MM.1S (cell line): ENCODE measurements at regions not wholly inside any gene's neighbourhood (a gene's known extent, or its start where the extent isn't known, plus 50 kb on each side); places are given as distances from the start of the nearest gene placed in this dataset.

ENCODE experiments used
- DNase-seq: peaks from one replicate; pipeline ENCODE4 v3.0.0-alpha.2; 2015
- H2AFZ ChIP-seq: fragments of 300-600 bp; sonication (generic); 2 replicates; pipeline ENCODE4 v1.6.0; 2016; ENCODE audit warnings: antibody characterized with exemption, low read length
- H3F3A ChIP-seq: fragments of 300-600 bp; sonication (generic); 2 replicates; pipeline ENCODE4 v1.6.1; 2016; ENCODE audit warnings: mild to moderate bottlenecking, antibody characterized with exemption, low read length, moderate library complexity, mixed read lengths; ENCODE audit not compliant: insufficient read depth
- H3K27ac ChIP-seq: fragments of 300-600 bp; sonication (generic); 2 replicates; pipeline ENCODE4 v1.5.1; 2016; ENCODE audit warnings: mild to moderate bottlenecking, low read length
- H3K27me3 ChIP-seq: fragments of 300-600 bp; sonication (generic); replicated peaks from 2 replicates; pipeline ENCODE4 v1.6.0; 2016; ENCODE audit warnings: low read length; ENCODE audit not compliant: insufficient read depth
- H3K36me3 ChIP-seq: fragments of 300-600 bp; sonication (generic); replicated peaks from 2 replicates; pipeline ENCODE4 v1.6.1; 2016; ENCODE audit warnings: mild to moderate bottlenecking, low read length, mixed read lengths; ENCODE audit not compliant: insufficient read depth
- H3K4me1 ChIP-seq: fragments of 300-600 bp; sonication (generic); 2 replicates; pipeline ENCODE4 v1.6.1; 2016; ENCODE audit warnings: low read length, mixed read lengths
- H3K4me2 ChIP-seq: fragments of 300-600 bp; sonication (generic); 2 replicates; pipeline ENCODE4 v1.6.0; 2016; ENCODE audit warnings: low read depth, low read length
- H3K4me3 ChIP-seq: fragments of 300-600 bp; sonication (generic); 2 replicates; pipeline ENCODE4 v1.5.1; 2016; ENCODE audit warnings: low read length, mixed read lengths
- H3K79me2 ChIP-seq: fragments of 300-600 bp; sonication (generic); 2 replicates; pipeline ENCODE4 v1.6.1; 2016; ENCODE audit warnings: mixed run types, low read length, mixed read lengths
- H3K9ac ChIP-seq: fragments of 300-600 bp; sonication (generic); 2 replicates; pipeline ENCODE4 v1.6.1; 2016; ENCODE audit warnings: low read length, mixed read lengths
- H3K9me2 ChIP-seq: fragments of 300-600 bp; sonication (generic); replicated peaks from 2 replicates; pipeline ENCODE4 v1.6.1; 2016; ENCODE audit warnings: mild to moderate bottlenecking, low read length, mixed read lengths; ENCODE audit not compliant: insufficient read depth
- H3K9me3 ChIP-seq: fragments of 300-600 bp; sonication (generic); replicated peaks from 2 replicates; pipeline ENCODE4 v1.6.1; 2016; ENCODE audit warnings: mild to moderate bottlenecking, low read length, mixed read lengths; ENCODE audit not compliant: insufficient read depth
- H4K20me1 ChIP-seq: fragments of 300-600 bp; sonication (generic); 2 replicates; pipeline ENCODE4 v1.6.1; 2016; ENCODE audit warnings: mild to moderate bottlenecking, low read length, moderate library complexity, mixed read lengths; ENCODE audit not compliant: insufficient read depth
- CTCF ChIP-seq: fragments of 300-600 bp; sonication (generic); IDR thresholded peaks from 2 replicates; pipeline ENCODE4 v1.5.1; 2016; ENCODE audit warnings: antibody characterized with exemption, low read length, mixed read lengths
- EZH2 ChIP-seq: fragments of 300-600 bp; sonication (generic); optimal IDR thresholded peaks from 2 replicates; pipeline ENCODE3; 2017; ENCODE audit warnings: low read depth, mild to moderate bottlenecking, antibody characterized with exemption, low read length, mixed read lengths
- EZH2phosphoT487 ChIP-seq: fragments of 300-600 bp; sonication (generic); IDR thresholded peaks from 2 replicates; pipeline ENCODE4 v1.6.1; 2018; ENCODE audit warnings: antibody characterized with exemption, low read length

GRCh38 chr12:67038486-67038885 is 230.7 kb upstream of the CAND1 start:
- peaks cover 4% of the 10 kb centered on the region; the same call in 1 of the 2 replicates for H3K4me1 ChIP-seq
- H3K4me2 ChIP-seq: no peak overlapping the region
- H3K9me2 ChIP-seq: no peaks in the 10 kb centered on the region
- H3K36me3 ChIP-seq: no peaks in the 10 kb centered on the region
- H3K9me3 ChIP-seq: no peaks in the 10 kb centered on the region
- no peaks in the 10 kb centered on the region for H3K79me2 ChIP-seq
- DNase-seq: no peak
- H4K20me1 ChIP-seq: no peaks in the 10 kb centered on the region
- H3K27ac ChIP-seq: no peak overlapping the region
- H3F3A ChIP-seq: no peaks in the 10 kb centered on the region
- H3K9ac ChIP-seq: no peak overlapping the region
- no peak overlapping the region for H3K4me3 ChIP-seq
- H3K27me3 ChIP-seq: no peaks in the 10 kb centered on the region
- H2AFZ ChIP-seq: no peak overlapping the region
- TF ChIP-seq EZH2 (no peak), EZH2phosphoT487 (no peak), CTCF (no peak)

GRCh38 chr12:67039995-67040860 is 228.9 kb upstream of the CAND1 start:
- Histone ChIP-seq H3K79me2 (no peaks in the 10 kb centered on the region), H3K4me2 (no peak overlapping the region)

GRCh38 chr12:67040861-67041137 is 228.4 kb upstream of the CAND1 start:
- Histone ChIP-seq H3K79me2 (no peaks in the 10 kb centered on the region), H2AFZ (no peak overlapping the region), H3K27ac (no peak overlapping the region), H3K36me3 (no peaks in the 10 kb centered on the region), H3K4me2 (no peak overlapping the region), H3K4me3 (no peak overlapping the region), H4K20me1 (no peaks in the 10 kb centered on the region), H3K9ac (no peak overlapping the region), H3K9me3 (no peaks in the 10 kb centered on the region), H3F3A (no peaks in the 10 kb centered on the region), H3K27me3 (no peaks in the 10 kb centered on the region), H3K9me2 (no peaks in the 10 kb centered on the region), H3K4me1 (peaks cover 4% of the 10 kb centered on the region; the same call in 1 of the 2 replicates)
- no peak for TF ChIP-seq EZH2phosphoT487
- no peak for TF ChIP-seq EZH2
- no peak for TF ChIP-seq CTCF
- no peak for DNase-seq

More at GRCh38 chr12:67039995-67040860, 228.9 kb upstream of the CAND1 start:
- H3K9me2 ChIP-seq: no peaks in the 10 kb centered on the region
- no peaks in the 10 kb centered on the region for H4K20me1 ChIP-seq
- no peak overlapping the region for H3K4me3 ChIP-seq
- no peaks in the 10 kb centered on the region for H3K9me3 ChIP-seq
- H3F3A ChIP-seq: no peaks in the 10 kb centered on the region
- H3K27me3 ChIP-seq: no peaks in the 10 kb centered on the region
- H3K4me1 ChIP-seq: peaks cover 4% of the 10 kb centered on the region; the same call in 1 of the 2 replicates
- no peak overlapping the region for H3K9ac ChIP-seq
- H2AFZ ChIP-seq: no peak overlapping the region
- peak; percentile 41 for DNase-seq
- TF ChIP-seq EZH2: no peak
- no peak for TF ChIP-seq EZH2phosphoT487
- TF ChIP-seq CTCF: no peak
- no peaks in the 10 kb centered on the region for H3K36me3 ChIP-seq
- H3K27ac ChIP-seq: no peak overlapping the region
